ENCODE measurements at regions not wholly inside any gene's neighbourhood (a gene's known extent, or its start where the extent isn't known, plus 50 kb on each side); places are given as distances from the start of the nearest gene placed in this dataset.

DNA sequence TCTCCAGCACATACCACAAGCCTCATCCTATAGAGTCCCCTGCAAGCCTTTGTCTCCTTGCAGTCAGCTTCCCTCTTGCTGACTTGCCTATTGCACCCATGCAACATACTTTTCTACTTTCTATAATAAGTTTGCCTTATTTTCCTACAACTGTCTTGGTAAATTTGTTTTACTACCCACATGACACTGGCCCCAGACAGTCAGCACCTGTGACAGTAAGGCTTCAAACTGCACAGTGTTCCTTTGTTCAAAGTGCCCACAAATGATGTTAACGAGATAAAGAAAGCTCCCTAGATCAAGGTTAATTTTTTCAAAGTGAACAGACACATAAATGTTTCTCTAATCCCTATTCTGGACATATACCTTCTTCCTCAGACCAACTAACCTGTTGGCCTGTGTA is 529.1 kb upstream of the PCDH10 start:
- no peak for TF ChIP-seq POLR2A (IDR thresholded peaks at IDR 0.05; ENCODE audit: extremely low read depth, insufficient read length)
- TF ChIP-seq, protein P1, sequence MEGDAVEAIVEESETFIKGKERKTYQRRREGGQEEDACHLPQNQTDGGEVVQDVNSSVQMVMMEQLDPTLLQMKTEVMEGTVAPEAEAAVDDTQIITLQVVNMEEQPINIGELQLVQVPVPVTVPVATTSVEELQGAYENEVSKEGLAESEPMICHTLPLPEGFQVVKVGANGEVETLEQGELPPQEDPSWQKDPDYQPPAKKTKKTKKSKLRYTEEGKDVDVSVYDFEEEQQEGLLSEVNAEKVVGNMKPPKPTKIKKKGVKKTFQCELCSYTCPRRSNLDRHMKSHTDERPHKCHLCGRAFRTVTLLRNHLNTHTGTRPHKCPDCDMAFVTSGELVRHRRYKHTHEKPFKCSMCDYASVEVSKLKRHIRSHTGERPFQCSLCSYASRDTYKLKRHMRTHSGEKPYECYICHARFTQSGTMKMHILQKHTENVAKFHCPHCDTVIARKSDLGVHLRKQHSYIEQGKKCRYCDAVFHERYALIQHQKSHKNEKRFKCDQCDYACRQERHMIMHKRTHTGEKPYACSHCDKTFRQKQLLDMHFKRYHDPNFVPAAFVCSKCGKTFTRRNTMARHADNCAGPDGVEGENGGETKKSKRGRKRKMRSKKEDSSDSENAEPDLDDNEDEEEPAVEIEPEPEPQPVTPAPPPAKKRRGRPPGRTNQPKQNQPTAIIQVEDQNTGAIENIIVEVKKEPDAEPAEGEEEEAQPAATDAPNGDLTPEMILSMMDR (IDR thresholded peaks at IDR 0.05; ENCODE audit: low read depth, low read length) = no peak
